ENCODE measurements at regions not wholly inside any gene's neighbourhood (a gene's known extent, or its start where the extent isn't known, plus 50 kb on each side); places are given as distances from the start of the nearest gene placed in this dataset.

GRCh38 chr16:63223851-63224250 lies 1187.6 kb upstream of the CDH8 start:
- peaks cover 7 to 47% (median 17%) of the 10 kb centered on the region in 9 donors for H3K9me3 Mint-ChIP-seq
- no peak overlapping the region for H3K4me3 Mint-ChIP-seq

GRCh38 chr16:63216696-63217423 lies 1180.6 kb upstream of the CDH8 start:
- POLR2A ChIA-PET = no interaction called here
- no peak overlapping the region for H3K27ac Mint-ChIP-seq

More at GRCh38 chr16:63223851-63224250, 1187.6 kb upstream of the CDH8 start:
- POLR2A ChIA-PET = no interaction called here
- no peak for DNase-seq
- peaks cover 0 to 4% (median 0%) of the 10 kb centered on the region in 3 donors for H3K36me3 Mint-ChIP-seq
- no peaks in the 10 kb centered on the region for H3K27me3 Mint-ChIP-seq
- ATAC-seq = no peak
- H3K4me1 Mint-ChIP-seq = no peaks in the 10 kb centered on the region
- no peak overlapping the region for H3K27ac Mint-ChIP-seq

GRCh38 chr16:63201851-63202250 lies 1165.6 kb upstream of the CDH8 start:
- H3K27ac Mint-ChIP-seq = no peak overlapping the region
- H3K4me3 Mint-ChIP-seq = no peak overlapping the region
- DNase-seq = no peak

More at GRCh38 chr16:63216696-63217423, 1180.6 kb upstream of the CDH8 start:
- no peaks in the 10 kb centered on the region for H3K4me1 Mint-ChIP-seq
- H3K9me3 Mint-ChIP-seq = peaks cover 0 to 28% (median 4%) of the 10 kb centered on the region in 9 donors
- H3K4me3 Mint-ChIP-seq = no peak overlapping the region
- no peak for ATAC-seq
- H3K36me3 Mint-ChIP-seq = peaks cover 0 to 4% (median 0%) of the 10 kb centered on the region in 3 donors
- no peaks in the 10 kb centered on the region for H3K27me3 Mint-ChIP-seq
- DNase-seq = no peak

GRCh38 chr16:63200940-63201339 lies 1164.7 kb upstream of the CDH8 start:
- no peak for DNase-seq
- ATAC-seq = no peak
- peaks cover 0 to 43% (median 12%) of the 10 kb centered on the region in 9 donors for H3K9me3 Mint-ChIP-seq

More at GRCh38 chr16:63201851-63202250, 1165.6 kb upstream of the CDH8 start:
- Mint-ChIP-seq H3K36me3 (peaks cover 0 to 5% (median 0%) of the 10 kb centered on the region in 3 donors), H3K27me3 (no peaks in the 10 kb centered on the region), H3K9me3 (peaks cover 0 to 50% (median 17%) of the 10 kb centered on the region in 9 donors), H3K4me1 (no peaks in the 10 kb centered on the region)
- POLR2A ChIA-PET = no interaction called here
- ATAC-seq = no peak

GRCh38 chr16:63195336-63195735 lies 1159.1 kb upstream of the CDH8 start:
- Mint-ChIP-seq H3K27ac (no peak overlapping the region), H3K4me3 (no peak overlapping the region), H3K36me3 (peaks cover 0 to 13% (median 0%) of the 10 kb centered on the region in 3 donors), H3K4me1 (peaks cover 0 to 3% (median 0%) of the 10 kb centered on the region in 4 donors), H3K27me3 (no peaks in the 10 kb centered on the region), H3K9me3 (peaks cover 15 to 53% (median 30%) of the 10 kb centered on the region in 9 donors)
- DNase-seq (no peak), ATAC-seq (no peak)
- POLR2A ChIA-PET = no interaction called here

More at GRCh38 chr16:63200940-63201339, 1164.7 kb upstream of the CDH8 start:
- Mint-ChIP-seq H3K36me3 (peaks cover 0 to 5% (median 0%) of the 10 kb centered on the region in 3 donors), H3K4me1 (no peaks in the 10 kb centered on the region), H3K4me3 (no peak overlapping the region), H3K27ac (no peak overlapping the region), H3K27me3 (no peaks in the 10 kb centered on the region)
- POLR2A ChIA-PET = no interaction called here

- H3K27ac Mint-ChIP-seq = no peak overlapping the region
- peaks cover 9 to 55% (median 27%) of the 10 kb centered on the region in 9 donors for H3K9me3 Mint-ChIP-seq
- ATAC-seq (no peak), DNase-seq (no peak)
- no peaks in the 10 kb centered on the region for H3K27me3 Mint-ChIP-seq
- peaks cover 0 to 3% (median 0%) of the 10 kb centered on the region in 4 donors for H3K4me1 Mint-ChIP-seq
- POLR2A ChIA-PET = no interaction called here
- peaks cover 0 to 8% (median 0%) of the 10 kb centered on the region in 3 donors for H3K36me3 Mint-ChIP-seq
- H3K4me3 Mint-ChIP-seq = no peak overlapping the region
Measured at GRCh38 chr16:63192980-63193379, 1156.7 kb upstream of the CDH8 start.

- POLR2A ChIA-PET = no interaction called here
- Mint-ChIP-seq H3K9me3 (peaks cover 16 to 64% (median 28%) of the 10 kb centered on the region in 9 donors), H3K27me3 (no peaks in the 10 kb centered on the region), H3K36me3 (peaks cover 0 to 5% (median 0%) of the 10 kb centered on the region in 3 donors), H3K27ac (no peak overlapping the region), H3K4me1 (no peaks in the 10 kb centered on the region), H3K4me3 (no peak overlapping the region)
- DNase-seq = no peak
- ATAC-seq = no peak
Measured at GRCh38 chr16:63188086-63188771, 1152.0 kb upstream of the CDH8 start.

GRCh38 chr16:63187638-63188037 lies 1151.4 kb upstream of the CDH8 start:
- no peaks in the 10 kb centered on the region for H3K27me3 Mint-ChIP-seq
- H3K27ac Mint-ChIP-seq = no peak overlapping the region
- no peaks in the 10 kb centered on the region for H3K4me1 Mint-ChIP-seq
- DNase-seq = no peak
- no peak overlapping the region for H3K4me3 Mint-ChIP-seq
- no peak for ATAC-seq
- POLR2A ChIA-PET = no interaction called here
- H3K36me3 Mint-ChIP-seq = peaks cover 0 to 9% (median 0%) of the 10 kb centered on the region in 3 donors
- H3K9me3 Mint-ChIP-seq = peaks cover 14 to 64% (median 31%) of the 10 kb centered on the region in 9 donors

- Mint-ChIP-seq H3K4me1 (no peaks in the 10 kb centered on the region), H3K36me3 (peaks cover 0 to 10% (median 0%) of the 10 kb centered on the region in 3 donors), H3K27ac (no peak overlapping the region), H3K4me3 (no peak overlapping the region), H3K27me3 (no peaks in the 10 kb centered on the region), H3K9me3 (peaks cover 10 to 62% (median 35%) of the 10 kb centered on the region in 9 donors)
- POLR2A ChIA-PET = no interaction called here
- DNase-seq (no peak), ATAC-seq (no peak)
Measured at GRCh38 chr16:63185235-63185780, 1149.1 kb upstream of the CDH8 start.

GRCh38 chr16:63183743-63184142 lies 1147.5 kb upstream of the CDH8 start:
- H3K27ac Mint-ChIP-seq = no peak overlapping the region
- H3K9me3 Mint-ChIP-seq = peaks cover 10 to 63% (median 34%) of the 10 kb centered on the region in 9 donors

GRCh38 chr16:63175313-63175712 lies 1139.1 kb upstream of the CDH8 start:
- Mint-ChIP-seq H3K27ac (no peak overlapping the region), H3K4me1 (no peaks in the 10 kb centered on the region), H3K9me3 (peaks cover 5 to 55% (median 22%) of the 10 kb centered on the region in 9 donors), H3K27me3 (no peaks in the 10 kb centered on the region), H3K36me3 (peaks cover 0 to 6% (median 2%) of the 10 kb centered on the region in 3 donors), H3K4me3 (no peak overlapping the region)
- ATAC-seq (no peak), DNase-seq (no peak)
- POLR2A ChIA-PET = no interaction called here

More at GRCh38 chr16:63183743-63184142, 1147.5 kb upstream of the CDH8 start:
- Mint-ChIP-seq H3K4me3 (no peak overlapping the region), H3K4me1 (no peaks in the 10 kb centered on the region), H3K36me3 (peaks cover 0 to 10% (median 0%) of the 10 kb centered on the region in 3 donors), H3K27me3 (no peaks in the 10 kb centered on the region)
- POLR2A ChIA-PET = no interaction called here
- no peak for ATAC-seq
- DNase-seq = no peak

GRCh38 chr16:63174801-63175200 lies 1138.6 kb upstream of the CDH8 start:
- Mint-ChIP-seq H3K36me3 (peaks cover 0 to 9% (median 2%) of the 10 kb centered on the region in 3 donors), H3K4me3 (no peak overlapping the region), H3K27ac (no peak overlapping the region), H3K4me1 (no peaks in the 10 kb centered on the region), H3K9me3 (peaks cover 8 to 55% (median 24%) of the 10 kb centered on the region in 9 donors), H3K27me3 (no peaks in the 10 kb centered on the region)
- POLR2A ChIA-PET = no interaction called here
- no peak for ATAC-seq
- DNase-seq = no peak

- ATAC-seq (no peak), DNase-seq (no peak)
- H3K27ac Mint-ChIP-seq = no peak overlapping the region
- POLR2A ChIA-PET = no interaction called here
- H3K36me3 Mint-ChIP-seq = peaks cover 0 to 11% (median 2%) of the 10 kb centered on the region in 3 donors
- H3K4me1 Mint-ChIP-seq = no peaks in the 10 kb centered on the region
- H3K4me3 Mint-ChIP-seq = no peak overlapping the region
- H3K27me3 Mint-ChIP-seq = no peaks in the 10 kb centered on the region
- H3K9me3 Mint-ChIP-seq = peaks cover 13 to 66% (median 26%) of the 10 kb centered on the region in 9 donors
Measured at GRCh38 chr16:63171545-63171944, 1135.3 kb upstream of the CDH8 start.
